Tibial artery (tissue), 4 donors: ENCODE measurements at regions not wholly inside any gene's neighbourhood (a gene's known extent, or its start where the extent isn't known, plus 50 kb on each side); places are given as distances from the start of the nearest gene placed in this dataset.

Experiments
- DNase-seq, 2 donors: peaks; one replicate each; pipeline ENCODE4 v3.0.0-alpha.2; 2019
- H3K27ac ChIP-seq, 2 donors: fragments of 200-600 bp; sonication (generic) in 1 of 2; 1 replicate in 1 of 2; 2 replicates in 1 of 2; pipeline ENCODE4 v1.5.1; 2018 to 2019; ENCODE audit warnings: mild to moderate bottlenecking in 1 of 2
- H3K27me3 ChIP-seq, 2 donors: fragments of 200-600 bp; sonication (generic) in 1 of 2; one replicate each; pipeline versions ENCODE4 v1.5.1 to v1.6.0; 2016 to 2019
- H3K36me3 ChIP-seq, 3 donors: fragments of 200-600 bp; sonication (generic) in 2 of 3; one replicate each; pipeline ENCODE4 v1.5.1; 2016 to 2019; ENCODE audit warnings: mild to moderate bottlenecking in 2 of 3
- H3K4me1 ChIP-seq, 4 donors: fragments of 200-600 bp; sonication (generic) in 2 of 4; 1 replicate in 3 of 4; 2 replicates in 1 of 4; pipeline ENCODE4 v1.5.1; 2016 to 2019
- H3K4me3 ChIP-seq, 2 donors: fragments of 200-600 bp; sonication (generic) in 1 of 2; 1 replicate in 1 of 2; 2 replicates in 1 of 2; pipeline ENCODE4 v1.5.1; 2018 to 2019; ENCODE audit warnings: mild to moderate bottlenecking in 2 of 2
- H3K9me3 ChIP-seq, 3 donors: fragments of 200-600 bp; sonication (generic) in 1 of 3; one replicate each; pipeline ENCODE4 v1.5.1; 2016 to 2019
- CTCF ChIP-seq, 2 experiments: fragments of 200-600 bp in 1 of 2; fragments of 450-650 bp in 1 of 2; IDR thresholded peaks; one replicate each; pipeline ENCODE4 v1.5.1; 2017 to 2019; ENCODE audit warnings: antibody characterized with exemption in 2 of 2, mild to moderate bottlenecking in 1 of 2, moderate library complexity in 1 of 2
- intact Hi-C: fragments of 100-400 bp; cut with DNase I; formaldehyde crosslinking; loops from one replicate; pipeline ENCODE4 v1.15.0; 2023; ENCODE audit warnings: low total_unique reads

GRCh38 chr7:132677918-132678317 lies 101.6 kb upstream of the PLXNA4 start:
- Histone ChIP-seq H3K27me3 (peaks cover 0 to 5% of the 10 kb centered on the region in 2 donors), H3K4me3 (no peak overlapping the region), H3K9me3 (no peaks in the 10 kb centered on the region), H3K27ac (no peak overlapping the region), H3K4me1 (no peaks in the 10 kb centered on the region), H3K36me3 (no peaks in the 10 kb centered on the region)
- TF ChIP-seq CTCF (IDR thresholded peaks at IDR 0.05): no peak
- DNase-seq: no peak
- intact Hi-C loops: no loop called here

GRCh38 chr7:132672200-132672990 lies 96.1 kb upstream of the PLXNA4 start:
- H3K4me3 ChIP-seq: no peak overlapping the region
- no peaks in the 10 kb centered on the region for H3K27me3 ChIP-seq
- intact Hi-C loops: no loop called here
- H3K9me3 ChIP-seq: no peaks in the 10 kb centered on the region
- H3K4me1 ChIP-seq: no peaks in the 10 kb centered on the region
- no peak overlapping the region for H3K27ac ChIP-seq
- DNase-seq: no peak
- H3K36me3 ChIP-seq: no peaks in the 10 kb centered on the region
- no peak for TF ChIP-seq CTCF (IDR thresholded peaks at IDR 0.05)

- H3K36me3 ChIP-seq: no peaks in the 10 kb centered on the region
- H3K27me3 ChIP-seq: no peaks in the 10 kb centered on the region
- DNase-seq: no peak
- H3K4me3 ChIP-seq: no peak overlapping the region
- no peaks in the 10 kb centered on the region for H3K4me1 ChIP-seq
- no peak for TF ChIP-seq CTCF (IDR thresholded peaks at IDR 0.05)
- intact Hi-C loops: no loop called here
- H3K27ac ChIP-seq: no peak overlapping the region
- H3K9me3 ChIP-seq: no peaks in the 10 kb centered on the region
These were observed 90.5 kb upstream of the PLXNA4 start for GRCh38 chr7:132666774-132667172.

- no peak for DNase-seq
These were observed 90.0 kb upstream of the PLXNA4 start for GRCh38 chr7:132666071-132666773.

More at GRCh38 chr7:132666071-132666773, 90.0 kb upstream of the PLXNA4 start:
- Histone ChIP-seq H3K9me3 (no peaks in the 10 kb centered on the region), H3K27me3 (no peaks in the 10 kb centered on the region), H3K4me1 (no peaks in the 10 kb centered on the region), H3K36me3 (no peaks in the 10 kb centered on the region), H3K4me3 (no peak overlapping the region), H3K27ac (no peak overlapping the region)
- intact Hi-C loops: no loop called here
- TF ChIP-seq CTCF (IDR thresholded peaks at IDR 0.05): no peak
